GM12875 (cell line): ENCODE measurements at regions not wholly inside any gene's neighbourhood (a gene's known extent, or its start where the extent isn't known, plus 50 kb on each side); places are given as distances from the start of the nearest gene placed in this dataset.

Experiments
- H3K4me3 ChIP-seq: one replicate; pipeline ENCODE4 v1.5.1; 2011; ENCODE audit warnings: low read depth, low read length, control low read depth
- TF ChIP-seq, protein P1 (sequence below): IDR thresholded peaks from 2 replicates; pipeline ENCODE4 v1.5.1; 2011; ENCODE audit warnings: low read depth, mild to moderate bottlenecking, control low read depth, inconsistent platforms, low read length, moderate library complexity, borderline replicate concordance; ENCODE audit not compliant: insufficient read depth

DNA sequence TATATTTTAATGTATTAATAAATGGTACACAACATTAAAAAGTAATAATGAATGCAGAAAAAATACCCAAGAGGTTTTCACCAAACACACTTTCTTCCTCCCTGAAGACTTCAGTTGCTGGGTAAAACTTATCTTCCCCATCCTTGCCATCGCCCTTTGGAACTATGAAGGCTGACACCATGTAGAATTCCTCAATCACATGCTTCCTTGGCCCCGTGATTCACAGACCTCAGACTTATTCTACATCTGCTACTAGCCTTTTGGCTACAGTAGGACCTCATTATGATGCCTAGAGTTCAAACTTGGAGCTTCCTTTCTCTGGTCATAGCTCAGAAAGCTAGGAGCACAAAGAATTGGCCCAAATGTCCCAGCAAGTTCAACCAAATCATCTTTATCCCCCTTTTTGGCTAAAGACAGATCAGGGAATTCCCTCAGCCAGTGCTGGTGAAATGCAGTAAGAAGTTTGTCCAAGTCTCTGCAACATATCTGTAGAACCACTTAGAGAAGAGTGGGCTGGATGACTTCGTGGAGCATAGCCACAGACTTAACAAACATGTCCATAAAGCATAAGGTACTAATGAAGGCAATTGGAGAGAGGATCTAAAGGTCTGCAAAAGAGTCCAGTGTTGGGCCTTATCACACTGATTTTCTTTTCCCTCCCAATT lies 253.5 kb downstream of the SEC61B start:
- H3K4me3 ChIP-seq = no peak overlapping the region
- TF ChIP-seq, protein P1, sequence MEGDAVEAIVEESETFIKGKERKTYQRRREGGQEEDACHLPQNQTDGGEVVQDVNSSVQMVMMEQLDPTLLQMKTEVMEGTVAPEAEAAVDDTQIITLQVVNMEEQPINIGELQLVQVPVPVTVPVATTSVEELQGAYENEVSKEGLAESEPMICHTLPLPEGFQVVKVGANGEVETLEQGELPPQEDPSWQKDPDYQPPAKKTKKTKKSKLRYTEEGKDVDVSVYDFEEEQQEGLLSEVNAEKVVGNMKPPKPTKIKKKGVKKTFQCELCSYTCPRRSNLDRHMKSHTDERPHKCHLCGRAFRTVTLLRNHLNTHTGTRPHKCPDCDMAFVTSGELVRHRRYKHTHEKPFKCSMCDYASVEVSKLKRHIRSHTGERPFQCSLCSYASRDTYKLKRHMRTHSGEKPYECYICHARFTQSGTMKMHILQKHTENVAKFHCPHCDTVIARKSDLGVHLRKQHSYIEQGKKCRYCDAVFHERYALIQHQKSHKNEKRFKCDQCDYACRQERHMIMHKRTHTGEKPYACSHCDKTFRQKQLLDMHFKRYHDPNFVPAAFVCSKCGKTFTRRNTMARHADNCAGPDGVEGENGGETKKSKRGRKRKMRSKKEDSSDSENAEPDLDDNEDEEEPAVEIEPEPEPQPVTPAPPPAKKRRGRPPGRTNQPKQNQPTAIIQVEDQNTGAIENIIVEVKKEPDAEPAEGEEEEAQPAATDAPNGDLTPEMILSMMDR = no peak

- no peak overlapping the region for H3K4me3 ChIP-seq
- TF ChIP-seq, protein P1 = no peak
These were observed 256.5 kb downstream of the SEC61B start for GRCh38 chr9:99478469-99479027.

- TF ChIP-seq, protein P1 = no peak
- no peak overlapping the region for H3K4me3 ChIP-seq
These were observed 257.8 kb downstream of the SEC61B start for GRCh38 chr9:99479929-99480328.

DNA sequence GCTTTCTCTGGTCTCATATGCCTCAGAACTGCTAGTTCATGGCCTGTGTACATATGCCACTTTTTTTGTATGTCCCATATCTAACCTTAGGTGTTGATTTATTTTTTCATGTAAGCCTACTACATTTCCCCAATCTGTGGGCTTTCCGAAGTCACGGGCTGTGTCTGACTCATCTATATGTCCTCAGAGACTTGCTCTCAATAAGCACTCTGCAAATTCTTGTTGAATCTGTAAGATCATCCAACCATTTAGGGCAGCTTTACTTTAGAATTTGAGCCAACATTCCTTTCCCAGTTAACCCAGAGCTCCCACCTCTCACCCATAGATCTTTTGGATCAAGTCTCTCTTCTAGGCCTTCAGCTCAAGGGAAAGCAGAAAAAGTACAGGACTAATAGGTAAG lies 263.4 kb downstream of the SEC61B start:
- TF ChIP-seq, protein P1 = no peak

GRCh38 chr9:99486684-99487083 lies 264.6 kb downstream of the SEC61B start:
- TF ChIP-seq, protein P1 = no peak
- no peak overlapping the region for H3K4me3 ChIP-seq

More for the DNA sequence above, 263.4 kb downstream of the SEC61B start:
- H3K4me3 ChIP-seq = no peak overlapping the region

DNA sequence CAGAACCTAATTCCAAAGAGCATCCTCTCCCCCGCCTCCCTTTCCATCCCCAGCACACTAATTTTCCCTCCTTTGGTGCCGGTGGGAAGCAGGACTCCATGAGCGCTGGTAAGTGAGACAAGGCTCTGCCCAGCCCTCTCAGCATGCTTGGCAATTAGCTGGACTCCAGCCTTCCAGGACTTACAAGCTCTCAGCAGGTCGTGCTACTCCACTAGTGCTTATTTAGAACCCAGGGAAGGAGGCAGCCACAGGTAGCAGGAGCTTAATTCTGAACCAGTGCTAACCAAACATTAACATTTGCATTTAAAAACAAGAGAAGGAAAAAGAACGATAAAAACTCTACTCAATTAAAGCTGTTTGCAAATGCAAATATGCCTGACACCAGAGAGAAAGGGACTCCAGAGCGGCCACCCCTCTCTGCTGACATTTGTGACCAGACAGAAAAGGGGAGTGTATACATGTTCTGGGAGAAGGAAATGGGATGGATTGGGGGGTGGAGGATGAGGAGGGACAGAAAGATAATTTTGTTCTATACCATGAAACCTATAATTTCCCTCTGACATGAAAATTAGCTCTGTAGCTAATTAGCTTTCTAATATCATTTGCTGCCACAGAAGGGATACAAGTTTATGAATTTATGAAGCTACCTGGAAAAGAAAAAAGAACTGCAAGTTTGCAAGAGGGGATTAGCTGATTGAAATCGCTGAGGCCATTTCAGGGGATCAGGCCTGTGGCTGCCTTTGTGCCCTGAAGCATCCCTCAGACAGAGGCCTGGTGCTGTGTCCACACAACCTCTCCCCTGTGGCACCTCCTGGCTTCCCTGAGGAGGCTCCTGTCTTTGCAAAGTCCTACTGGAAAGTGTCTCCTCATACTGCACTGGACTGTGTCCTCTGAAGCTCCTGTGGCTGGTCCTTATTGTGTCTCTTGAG lies 266.3 kb downstream of the SEC61B start:
- TF ChIP-seq, protein P1 = no peak
- H3K4me3 ChIP-seq = no peak overlapping the region

GRCh38 chr9:99489060-99489413 lies 267.0 kb downstream of the SEC61B start:
- no peak overlapping the region for H3K4me3 ChIP-seq
- TF ChIP-seq, protein P1 = no peak
